Activated CD8-positive, alpha-beta memory T cell treated with anti-CD3 and anti-CD28 coated beads, Interleukin-2, amount 10 ng/mL, durations not matched to agents 7 days and 5 days (primary cell): ENCODE measurements at regions not wholly inside any gene's neighbourhood (a gene's known extent, or its start where the extent isn't known, plus 50 kb on each side); places are given as distances from the start of the nearest gene placed in this dataset.

Source experiments
- ATAC-seq: fragments of 150-1000 bp; cut with Tn5 transposase; one replicate; pipeline ENCODE4 v1.10.0; 2021; ENCODE audit warnings: moderate library complexity
- CTCF ChIA-PET: fragments of 350-600 bp; sonication (Branson Sonifier 250); formaldehyde crosslinking; loops from one replicate; lab custom pipeline; 2021; ENCODE audit warnings: antibody characterized with exemption; lab: Charles Lee
- DNase-seq: peaks from one replicate; pipeline ENCODE4 v3.0.0-alpha.2; 2020
- H3K27ac Mint-ChIP-seq: one replicate; pipeline ENCODE4 v1.8.0; 2021; ENCODE audit warnings: mild to moderate bottlenecking, mixed read lengths
- H3K27me3 Mint-ChIP-seq: one replicate; pipeline ENCODE4 v1.8.0; 2021; ENCODE audit warnings: mixed read lengths
- H3K36me3 Mint-ChIP-seq: one replicate; pipeline ENCODE4 v1.8.0; 2021; ENCODE audit warnings: mild to moderate bottlenecking, mixed read lengths
- H3K4me1 Mint-ChIP-seq: one replicate; pipeline ENCODE4 v1.8.0; 2021; ENCODE audit warnings: mixed read lengths
- H3K4me3 Mint-ChIP-seq: one replicate; pipeline ENCODE4 v1.8.0; 2021; ENCODE audit warnings: mild to moderate bottlenecking, moderate library complexity, mixed read lengths
- H3K9me3 Mint-ChIP-seq: one replicate; pipeline ENCODE4 v1.8.0; 2022; ENCODE audit warnings: low read depth, mixed read lengths

DNA sequence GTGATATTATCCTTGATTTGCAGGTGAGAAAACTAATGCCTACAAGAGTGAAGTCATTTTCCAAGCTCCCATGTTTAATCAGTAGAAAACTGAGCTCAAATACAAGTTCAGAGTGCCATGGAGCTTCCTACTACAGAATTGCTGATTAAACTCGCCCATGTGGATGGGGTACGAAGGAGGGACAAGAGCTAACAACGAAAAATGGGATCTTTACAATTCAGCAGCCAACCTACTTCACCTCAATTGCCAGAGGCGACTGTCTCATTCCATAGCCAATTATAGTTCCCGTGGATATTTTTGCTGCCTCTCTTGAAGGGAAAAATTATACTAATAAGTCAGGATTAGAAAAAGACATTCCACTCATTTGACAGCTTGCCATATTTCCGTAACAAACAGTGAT is 1155.1 kb downstream of the OLFM4 start:
- ATAC-seq (no peak), DNase-seq (no peak)
- no peak overlapping the region for H3K27ac Mint-ChIP-seq
- H3K4me1 Mint-ChIP-seq: no peaks in the 10 kb centered on the region
- no peaks in the 10 kb centered on the region for H3K27me3 Mint-ChIP-seq
- H3K9me3 Mint-ChIP-seq: peaks cover 7% of the 10 kb centered on the region
- no peak overlapping the region for H3K4me3 Mint-ChIP-seq
- CTCF ChIA-PET: no interaction called here
- H3K36me3 Mint-ChIP-seq: no peaks in the 10 kb centered on the region

GRCh38 chr13:54184576-54184975 is 1156.0 kb downstream of the OLFM4 start:
- H3K36me3 Mint-ChIP-seq: no peaks in the 10 kb centered on the region
- no peaks in the 10 kb centered on the region for H3K27me3 Mint-ChIP-seq
- no peak overlapping the region for H3K4me3 Mint-ChIP-seq
- no peaks in the 10 kb centered on the region for H3K4me1 Mint-ChIP-seq
- H3K27ac Mint-ChIP-seq: no peak overlapping the region
- H3K9me3 Mint-ChIP-seq: peaks cover 10% of the 10 kb centered on the region
- no peak for ATAC-seq
- CTCF ChIA-PET: no interaction called here
- DNase-seq: no peak

DNA sequence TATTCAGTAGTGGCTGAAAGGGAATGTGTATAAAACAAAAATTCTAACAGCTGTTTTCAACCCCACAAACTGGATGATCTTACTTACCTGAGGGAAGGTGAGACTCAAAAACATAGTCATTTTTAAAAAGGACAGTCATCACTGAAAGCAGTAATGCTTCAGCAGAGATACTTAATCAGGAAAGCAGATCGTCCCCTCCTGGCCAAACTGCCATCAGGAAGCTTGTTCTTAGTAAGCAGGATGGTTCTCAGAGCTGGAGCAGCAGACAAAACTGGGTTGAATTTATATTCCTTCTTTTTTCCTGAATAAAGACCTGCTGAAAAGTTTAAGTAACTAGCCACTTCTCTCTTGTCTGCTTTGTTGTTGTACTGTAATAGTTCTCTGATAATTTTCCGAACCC is 1156.5 kb downstream of the OLFM4 start:
- Mint-ChIP-seq H3K4me3 (no peak overlapping the region), H3K9me3 (peaks cover 11% of the 10 kb centered on the region), H3K4me1 (no peaks in the 10 kb centered on the region), H3K27me3 (no peaks in the 10 kb centered on the region), H3K36me3 (no peaks in the 10 kb centered on the region), H3K27ac (no peak overlapping the region)
- CTCF ChIA-PET: no interaction called here
- DNase-seq: no peak
- ATAC-seq: no peak

- Mint-ChIP-seq H3K4me3 (no peak overlapping the region), H3K27me3 (no peaks in the 10 kb centered on the region), H3K4me1 (no peaks in the 10 kb centered on the region), H3K27ac (no peak overlapping the region), H3K36me3 (no peaks in the 10 kb centered on the region), H3K9me3 (peaks cover 13% of the 10 kb centered on the region)
- CTCF ChIA-PET: no interaction called here
- no peak for DNase-seq
- no peak for ATAC-seq
Measured at GRCh38 chr13:54185785-54186184, 1157.2 kb downstream of the OLFM4 start.

DNA sequence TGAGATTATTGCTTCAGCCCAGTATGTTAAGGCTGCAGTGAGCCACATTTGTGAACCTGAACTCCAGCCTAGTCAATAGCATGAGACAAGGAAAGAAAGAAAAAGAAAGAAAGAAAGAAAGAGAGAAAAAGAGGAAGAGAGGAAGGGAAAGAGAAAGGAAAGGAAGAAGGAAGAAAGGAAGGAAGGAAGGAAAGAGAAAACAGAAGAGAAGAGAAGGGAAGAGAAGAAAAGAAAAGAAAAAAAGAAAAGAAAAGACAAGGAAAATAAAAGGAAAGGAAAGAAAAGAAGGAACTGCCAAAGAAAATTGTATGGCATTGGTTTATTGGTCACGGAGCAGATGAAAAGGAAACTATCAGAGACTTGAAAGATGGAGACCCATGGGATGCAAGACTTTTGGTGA is 1158.8 kb downstream of the OLFM4 start:
- CTCF ChIA-PET: no interaction called here
- ATAC-seq (no peak), DNase-seq (no peak)
- Mint-ChIP-seq H3K27me3 (no peaks in the 10 kb centered on the region), H3K36me3 (no peaks in the 10 kb centered on the region), H3K4me3 (no peak overlapping the region), H3K9me3 (peaks cover 13% of the 10 kb centered on the region), H3K27ac (no peak overlapping the region), H3K4me1 (no peaks in the 10 kb centered on the region)

GRCh38 chr13:54194233-54195024 is 1165.8 kb downstream of the OLFM4 start:
- Mint-ChIP-seq H3K36me3 (no peaks in the 10 kb centered on the region), H3K9me3 (peaks cover 7% of the 10 kb centered on the region), H3K4me1 (no peaks in the 10 kb centered on the region), H3K27me3 (no peaks in the 10 kb centered on the region), H3K4me3 (no peak overlapping the region), H3K27ac (no peak overlapping the region)
- CTCF ChIA-PET: no interaction called here
- ATAC-seq (no peak), DNase-seq (no peak)

DNA sequence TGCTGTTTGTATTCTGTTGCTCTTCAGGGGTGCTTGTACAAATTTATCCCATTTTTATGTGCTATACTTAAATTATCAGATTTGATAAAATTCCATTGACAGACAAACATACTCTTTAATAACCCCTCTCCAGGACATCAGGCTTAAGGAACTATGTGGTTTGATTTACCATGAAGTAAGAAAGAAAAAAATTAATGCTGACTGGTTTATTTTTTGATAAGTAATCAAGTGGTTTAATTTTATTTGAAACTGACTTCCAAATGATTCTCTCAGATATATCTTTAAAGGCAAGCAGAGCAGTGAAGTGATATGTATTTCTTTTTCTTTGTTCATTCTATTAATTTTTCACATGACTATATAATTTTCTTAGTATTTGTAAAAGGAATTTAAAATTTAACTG is 1168.1 kb downstream of the OLFM4 start:
- no peak for DNase-seq
- CTCF ChIA-PET: no interaction called here

GRCh38 chr13:54198911-54199310 is 1170.3 kb downstream of the OLFM4 start:
- H3K27me3 Mint-ChIP-seq: no peaks in the 10 kb centered on the region
- no peaks in the 10 kb centered on the region for H3K4me1 Mint-ChIP-seq
- H3K9me3 Mint-ChIP-seq: peaks cover 9% of the 10 kb centered on the region
- no peak overlapping the region for H3K27ac Mint-ChIP-seq
- CTCF ChIA-PET: no interaction called here
- ATAC-seq (no peak), DNase-seq (no peak)
- H3K36me3 Mint-ChIP-seq: no peaks in the 10 kb centered on the region
- H3K4me3 Mint-ChIP-seq: no peak overlapping the region

More for the DNA sequence above, 1168.1 kb downstream of the OLFM4 start:
- Mint-ChIP-seq H3K4me3 (no peak overlapping the region), H3K4me1 (no peaks in the 10 kb centered on the region), H3K27me3 (no peaks in the 10 kb centered on the region), H3K9me3 (peaks cover 10% of the 10 kb centered on the region), H3K27ac (no peak overlapping the region), H3K36me3 (no peaks in the 10 kb centered on the region)
- no peak for ATAC-seq

- Mint-ChIP-seq H3K9me3 (peaks cover 10% of the 10 kb centered on the region), H3K27me3 (no peaks in the 10 kb centered on the region), H3K4me1 (no peaks in the 10 kb centered on the region), H3K27ac (no peak overlapping the region), H3K4me3 (no peak overlapping the region), H3K36me3 (no peaks in the 10 kb centered on the region)
- DNase-seq (no peak), ATAC-seq (no peak)
- CTCF ChIA-PET: no interaction called here
Measured at GRCh38 chr13:54206626-54207025, 1178.0 kb downstream of the OLFM4 start.

DNA sequence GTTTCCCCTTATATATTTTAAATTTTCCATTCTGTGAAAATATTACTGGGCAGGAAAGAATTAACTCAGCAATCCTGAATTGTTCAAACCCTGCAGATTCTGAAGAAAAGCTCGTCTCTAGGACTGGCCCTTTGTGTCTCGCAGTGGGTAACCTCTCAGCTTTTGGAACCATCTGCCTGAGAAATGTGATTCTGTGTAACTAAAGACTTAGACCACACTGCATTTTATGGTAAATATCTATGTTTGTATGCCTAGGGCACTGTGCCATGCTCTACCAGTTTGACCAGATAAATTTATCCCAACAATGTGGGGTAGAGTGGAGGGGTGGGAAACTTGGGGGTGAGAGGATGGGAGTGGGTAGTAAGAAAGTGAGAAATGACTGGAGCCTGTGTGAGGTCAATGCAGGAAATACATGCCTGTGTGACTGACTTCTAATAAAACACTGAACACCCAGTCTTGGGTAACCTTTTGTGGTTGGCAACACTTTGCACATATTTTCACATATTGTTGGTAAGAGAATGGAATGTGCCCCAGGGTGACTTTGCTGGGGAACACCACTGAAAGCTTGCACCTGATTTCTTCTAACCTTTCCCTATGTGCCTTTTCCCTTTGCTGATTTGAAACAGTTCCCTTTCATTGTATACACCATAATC is 1181.9 kb downstream of the OLFM4 start:
- CTCF ChIA-PET: no interaction called here
- DNase-seq (no peak), ATAC-seq (no peak)
- H3K4me3 Mint-ChIP-seq: no peak overlapping the region
- peaks cover 7% of the 10 kb centered on the region for H3K9me3 Mint-ChIP-seq
- H3K27ac Mint-ChIP-seq: no peak overlapping the region
- H3K27me3 Mint-ChIP-seq: no peaks in the 10 kb centered on the region
- H3K4me1 Mint-ChIP-seq: no peaks in the 10 kb centered on the region
- no peaks in the 10 kb centered on the region for H3K36me3 Mint-ChIP-seq

GRCh38 chr13:54216221-54216620 is 1187.6 kb downstream of the OLFM4 start:
- DNase-seq (no peak), ATAC-seq (no peak)
- no peaks in the 10 kb centered on the region for H3K27me3 Mint-ChIP-seq
- CTCF ChIA-PET: no interaction called here
- no peak overlapping the region for H3K4me3 Mint-ChIP-seq
- peaks cover 11% of the 10 kb centered on the region for H3K9me3 Mint-ChIP-seq
- H3K36me3 Mint-ChIP-seq: no peaks in the 10 kb centered on the region
- H3K4me1 Mint-ChIP-seq: no peaks in the 10 kb centered on the region
- no peak overlapping the region for H3K27ac Mint-ChIP-seq

- Mint-ChIP-seq H3K4me1 (no peaks in the 10 kb centered on the region), H3K9me3 (peaks cover 2% of the 10 kb centered on the region)
Measured at GRCh38 chr13:54226876-54227275, 1198.3 kb downstream of the OLFM4 start.

GRCh38 chr13:54232700-54233099 is 1204.1 kb downstream of the OLFM4 start:
- Mint-ChIP-seq H3K27ac (no peak overlapping the region), H3K36me3 (no peaks in the 10 kb centered on the region), H3K9me3 (peaks cover 5% of the 10 kb centered on the region), H3K4me1 (no peaks in the 10 kb centered on the region), H3K4me3 (no peak overlapping the region), H3K27me3 (no peaks in the 10 kb centered on the region)
- ATAC-seq (no peak), DNase-seq (no peak)
- CTCF ChIA-PET: no interaction called here

More at GRCh38 chr13:54226876-54227275, 1198.3 kb downstream of the OLFM4 start:
- no peak for ATAC-seq
- Mint-ChIP-seq H3K27ac (no peak overlapping the region), H3K4me3 (no peak overlapping the region), H3K36me3 (no peaks in the 10 kb centered on the region), H3K27me3 (no peaks in the 10 kb centered on the region)
- no peak for DNase-seq
- CTCF ChIA-PET: no interaction called here

- DNase-seq (no peak), ATAC-seq (no peak)
- Mint-ChIP-seq H3K27me3 (no peaks in the 10 kb centered on the region), H3K36me3 (no peaks in the 10 kb centered on the region), H3K27ac (no peak overlapping the region), H3K9me3 (peaks cover 5% of the 10 kb centered on the region), H3K4me3 (no peak overlapping the region), H3K4me1 (no peaks in the 10 kb centered on the region)
- CTCF ChIA-PET: no interaction called here
Measured at GRCh38 chr13:54234607-54235006, 1206.0 kb downstream of the OLFM4 start.
